K562 (cell line): ENCODE measurements at regions not wholly inside any gene's neighbourhood (a gene's known extent, or its start where the extent isn't known, plus 50 kb on each side); places are given as distances from the start of the nearest gene placed in this dataset.

ENCODE experiments used
- ATAC-seq: fragments of 200-7000 bp; cut with Tn5 transposase; 3 replicates; pipeline ENCODE4 v1.9.1; 2020; ENCODE audit warnings: moderate library complexity
- BruUV-seq: library from RNA; stranded (reverse); fragments of 400-500 nt; replicated peaks from 2 replicates; lab custom pipeline; 2021; lab: Mats Ljungman, UMichigan
- CTCF ChIA-PET: fragments of 300-600 bp; formaldehyde crosslinking; extraction: SDS; loops from one replicate; lab custom pipeline; 2021; ENCODE audit warnings: low intra/inter-chr PET ratio; lab: Yijun Ruan, JAX
- POLR2A ChIA-PET: fragments of 300-600, 350-650 bp; sonication (Branson Sonifier 250); formaldehyde crosslinking; extraction: SDS; loops from one replicate; lab custom pipeline; 2021; ENCODE audit warnings: antibody characterized with exemption, inconsistent platforms; lab: Yijun Ruan, JAX
- DNase-seq, 4 experiments: peaks; one replicate each; pipeline versions ENCODE4 v3.0.0 to v3.0.0-alpha.2; 2011 to 2018; ENCODE audit warnings: low spot score in 3 of 4, mixed read lengths in 3 of 4; ENCODE audit errors: extremely low read depth in 1 of 4
- FAIRE-seq: peaks from 2 replicates; lab custom pipeline; 2011; peaks lifted over from hg19 to GRCh38; lab: Jason Lieb, UNC
- H2AFZ ChIP-seq: 2 replicates; pipeline ENCODE4 v1.6.0; 2011; ENCODE audit warnings: low read depth, low read length, control low read depth, inconsistent platforms
- H3K27ac ChIP-seq: fragments of 200-600 bp; 3 replicates; pipeline ENCODE4 v1.8.0; 2011; ENCODE audit warnings: low read depth, mild to moderate bottlenecking, control low read depth, inconsistent platforms, low read length, moderate library complexity, mixed read lengths; ENCODE audit errors: extremely low read depth
- H3K27me3 ChIP-seq, 2 experiments: fragments of 300-600 bp in 1 of 2; 2 replicates in 1 of 2; 3 replicates in 1 of 2; pipeline versions ENCODE4 v1.6.0 to v1.8.0; 2011; ENCODE audit warnings: inconsistent platforms in 2 of 2, low read length in 2 of 2, mild to moderate bottlenecking in 1 of 2, mixed read lengths in 1 of 2, moderate library complexity in 1 of 2; ENCODE audit not compliant: control insufficient read depth in 2 of 2, insufficient read depth in 2 of 2
- H3K36me3 ChIP-seq: fragments of 300-600 bp; 3 replicates; pipeline ENCODE4 v1.8.0; 2011; ENCODE audit warnings: mild to moderate bottlenecking, low read length, inconsistent platforms; ENCODE audit not compliant: control insufficient read depth, insufficient read depth
- H3K4me1 ChIP-seq, 2 experiments: fragments of 200-600 bp in 1 of 2; replicated peaks in 1 of 2; 2 replicates in 1 of 2; 3 replicates in 1 of 2; pipeline versions ENCODE4 v1.5.1 to v1.8.0; 2011; ENCODE audit warnings: inconsistent platforms in 2 of 2, low read length in 2 of 2, mild to moderate bottlenecking in 1 of 2, mixed read lengths in 1 of 2, moderate library complexity in 1 of 2; ENCODE audit not compliant: control insufficient read depth in 2 of 2, insufficient read depth in 2 of 2
- H3K4me2 ChIP-seq: 2 replicates; pipeline ENCODE4 v1.6.1; 2011; ENCODE audit warnings: low read length, control low read depth, inconsistent platforms, mixed read lengths; ENCODE audit not compliant: insufficient read depth
- H3K4me3 ChIP-seq: fragments of 200-600 bp; sonication (generic), shearing (Covaris generic); 2 replicates; pipeline ENCODE4 v1.5.1; 2016; ENCODE audit warnings: control low read depth, inconsistent platforms
- H3K79me2 ChIP-seq: fragments of 200-600 bp; 3 replicates; pipeline ENCODE4 v1.8.0; 2011; ENCODE audit warnings: low read length, inconsistent platforms; ENCODE audit not compliant: control insufficient read depth, insufficient read depth
- H3K9ac ChIP-seq, 2 experiments: 2 replicates each; pipeline versions ENCODE4 v1.6.0 to v1.6.1; 2011; ENCODE audit warnings: low read depth in 2 of 2, low read length in 2 of 2, control low read depth in 1 of 2, inconsistent platforms in 1 of 2, mild to moderate bottlenecking in 1 of 2, mixed read lengths in 1 of 2; ENCODE audit not compliant: insufficient read depth in 1 of 2
- H3K9me1 ChIP-seq: one replicate; pipeline ENCODE4 v1.6.0; 2011; ENCODE audit warnings: inconsistent platforms, mild to moderate bottlenecking, low read length, moderate library complexity; ENCODE audit not compliant: control insufficient read depth, insufficient read depth
- H3K9me3 ChIP-seq: replicated peaks from 2 replicates; pipeline ENCODE4 v1.5.1; 2011; ENCODE audit warnings: low read depth, low read length, inconsistent platforms; ENCODE audit not compliant: control insufficient read depth, insufficient read depth
- H4K20me1 ChIP-seq: replicated peaks from 2 replicates; pipeline ENCODE4 v1.6.1; 2011; ENCODE audit warnings: low read length, inconsistent platforms, mixed read lengths; ENCODE audit not compliant: control insufficient read depth, insufficient read depth
- FOXP1 ChIP-seq: sonication (generic); formaldehyde crosslinking; IDR thresholded peaks from 2 replicates; pipeline ENCODE4 v1.8.0; 2022; ENCODE audit warnings: mild to moderate bottlenecking, missing genetic modification reagents
- HNRNPLL ChIP-seq: fragments of 200-400 bp; formaldehyde crosslinking; IDR thresholded peaks from 2 replicates; pipeline ENCODE4 v1.6.1; 2017; ENCODE audit warnings: low read length, low read depth, mild to moderate bottlenecking; ENCODE audit not compliant: poor library complexity, severe bottlenecking
- NFE2L1 ChIP-seq: fragments of 450-650 bp; IDR thresholded peaks from 2 replicates; pipeline ENCODE4 v1.6.1; 2016; ENCODE audit warnings: missing genetic modification characterization, low read depth, mild to moderate bottlenecking, missing compliant biosample characterization, moderate library complexity, borderline replicate concordance
- WGBS: fragments of 100-300 bp; shearing (Covaris generic); methylation state at CpG from one replicate; pipeline ENCODE4 v1.1.6; 2016; ENCODE audit warnings: low coverage, mixed read lengths; ENCODE audit not compliant: insufficient coverage; ENCODE audit errors: missing lambda C conversion rate; 5-methylcytosine and 5-hydroxymethylcytosine counted together
- in situ Hi-C: fragments of 300-500 bp; cut with MboI; formaldehyde crosslinking; loops from 4 replicates; pipeline ENCODE4 v1.15.0; 2018; ENCODE audit warnings: inconsistent platforms, mixed read lengths
- intact Hi-C: fragments of 100-400 bp; cut with micrococcal nuclease; formaldehyde crosslinking; loops from 2 replicates; pipeline ENCODE4 v1.14.2; 2022
- TF ChIP-seq, protein P1 (sequence below): conservative IDR thresholded peaks from 2 replicates; pipeline ENCODE4 v1.6.1; 2011; ENCODE audit warnings: low read depth, mild to moderate bottlenecking, low read length; ENCODE audit not compliant: control insufficient read depth

- Histone ChIP-seq H4K20me1 (no peaks in the 10 kb centered on the region), H3K27me3 (peaks cover 20 to 39% of the 10 kb centered on the region in 2 experiments; a peak in 4 of 5 replicates)
- WGBS, result 6% methylated on average over 3 of the region's 3 CpGs
- CTCF ChIA-PET, result no interaction called here
- no peak for ATAC-seq
- TF ChIP-seq, protein P1, sequence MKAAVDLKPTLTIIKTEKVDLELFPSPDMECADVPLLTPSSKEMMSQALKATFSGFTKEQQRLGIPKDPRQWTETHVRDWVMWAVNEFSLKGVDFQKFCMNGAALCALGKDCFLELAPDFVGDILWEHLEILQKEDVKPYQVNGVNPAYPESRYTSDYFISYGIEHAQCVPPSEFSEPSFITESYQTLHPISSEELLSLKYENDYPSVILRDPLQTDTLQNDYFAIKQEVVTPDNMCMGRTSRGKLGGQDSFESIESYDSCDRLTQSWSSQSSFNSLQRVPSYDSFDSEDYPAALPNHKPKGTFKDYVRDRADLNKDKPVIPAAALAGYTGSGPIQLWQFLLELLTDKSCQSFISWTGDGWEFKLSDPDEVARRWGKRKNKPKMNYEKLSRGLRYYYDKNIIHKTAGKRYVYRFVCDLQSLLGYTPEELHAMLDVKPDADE, result no peak
- TF ChIP-seq FOXP1 (CRISPR knock-in tag), result no peak
- TF ChIP-seq, all 486 proteins: peak for 0
- no peak for FAIRE-seq
- no peaks in the 10 kb centered on the region for H3K36me3 ChIP-seq
- H3K9me3 ChIP-seq, result no peaks in the 10 kb centered on the region
- no peak overlapping the region for H3K9ac ChIP-seq
- no peaks in the 10 kb centered on the region for H3K9me1 ChIP-seq
- H3K79me2 ChIP-seq, result no peaks in the 10 kb centered on the region
- no peak for DNase-seq
- POLR2A ChIA-PET, result no interaction called here
- no peak overlapping the region for H3K4me2 ChIP-seq
- H3K4me1 ChIP-seq, result no peaks in the 10 kb centered on the region
- no peak overlapping the region for H3K4me3 ChIP-seq
- in situ Hi-C loops, result no loop called here
- H2AFZ ChIP-seq, result no peak overlapping the region
- H3K27ac ChIP-seq, result no peak overlapping the region
- no TSS peak for BruUV-seq
- intact Hi-C loops, result no loop called here
These were observed 64.8 kb upstream of the UNC93A start for GRCh38 chr6:167226383-167226685.

DNA sequence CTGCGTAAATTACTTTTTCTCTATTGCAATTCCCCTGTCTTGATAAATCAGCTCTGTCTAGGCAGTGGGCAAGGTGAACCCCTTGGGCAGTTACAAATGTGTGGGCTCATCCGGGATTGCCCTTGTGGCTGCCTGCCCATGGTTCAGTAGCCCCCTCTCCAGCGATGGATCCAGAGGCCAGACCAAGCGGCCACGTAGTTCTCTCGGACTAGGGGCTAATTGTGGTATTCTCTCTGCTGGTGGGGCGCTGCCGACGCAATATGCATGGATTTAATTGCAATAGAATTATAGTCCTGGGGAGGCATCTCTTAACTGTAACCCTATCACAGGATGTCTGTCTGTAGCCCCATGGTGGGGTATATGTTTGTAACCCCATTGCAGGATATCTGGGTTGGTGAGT lies 64.3 kb upstream of the UNC93A start:
- in situ Hi-C loops (no loop called here), intact Hi-C loops (no loop called here)
- Histone ChIP-seq H3K9me3 (no peaks in the 10 kb centered on the region), H3K27ac (no peak overlapping the region), H4K20me1 (no peaks in the 10 kb centered on the region), H3K4me3 (no peak overlapping the region), H3K36me3 (no peaks in the 10 kb centered on the region), H3K4me2 (no peak overlapping the region), H3K27me3 (peaks cover 16 to 34% of the 10 kb centered on the region in 2 experiments; a peak in 4 of 5 replicates), H3K9me1 (no peaks in the 10 kb centered on the region), H2AFZ (no peak overlapping the region), H3K4me1 (no peaks in the 10 kb centered on the region), H3K79me2 (no peaks in the 10 kb centered on the region), H3K9ac (no peak overlapping the region)
- 3% methylated on average over 9 of the region's 9 CpGs for WGBS
- ChIA-PET POLR2A (no interaction called here), CTCF (no interaction called here)
- peak; percentile 63 for TF ChIP-seq HNRNPLL
- no peak for TF ChIP-seq NFE2L1 (tag)
- DNase-seq (no peak), FAIRE-seq (no peak), ATAC-seq (no peak)
- BruUV-seq, result no TSS peak
